ENCODE measurements at regions not wholly inside any gene's neighbourhood (a gene's known extent, or its start where the extent isn't known, plus 50 kb on each side); places are given as distances from the start of the nearest gene placed in this dataset.

- ChIA-PET CTCF (no interaction called here), POLR2A (no interaction called here)
- H3K9me3 ChIP-seq (ENCODE audit: control extremely low read depth in 1 of 5, control insufficient read depth in 4 of 5, insufficient read depth in 2 of 5, low read depth in 1 of 5, low read length in 4 of 5), result no peaks in the 10 kb centered on the region
- H3K27ac ChIP-seq (ENCODE audit: insufficient read depth in 1 of 2, low read depth in 1 of 2, low read length in 2 of 2, poor library complexity in 1 of 2, severe bottlenecking in 2 of 2), result no peak overlapping the region
- H3K36me3 ChIP-seq (ENCODE audit: control insufficient read depth in 4 of 4, insufficient read depth in 4 of 4, low read length in 3 of 4), result no peaks in the 10 kb centered on the region
- H3K4me1 ChIP-seq (ENCODE audit: control extremely low read depth in 1 of 4, control insufficient read depth in 4 of 4, insufficient read depth in 4 of 4, low read length in 3 of 4), result no peaks in the 10 kb centered on the region
- no peak for DNase-seq
- WGBS (ENCODE audit: insufficient coverage), result no CpG with 5 or more reads among the region's 1 CpG
- H3K4me3 ChIP-seq (ENCODE audit: control insufficient read depth in 1 of 7, extremely low read depth in 1 of 7, insufficient read depth in 4 of 7, low read depth in 2 of 7, low read length in 6 of 7), result no peak overlapping the region
- no peaks in the 10 kb centered on the region for H3K27me3 ChIP-seq (replicated peaks in 2 of 5; ENCODE audit: control insufficient read depth in 4 of 5, insufficient read depth in 5 of 5, low read length in 4 of 5)
Observed at GRCh38 chr2:139360654-139361053, 580.5 kb upstream of the NXPH2 start.

DNA sequence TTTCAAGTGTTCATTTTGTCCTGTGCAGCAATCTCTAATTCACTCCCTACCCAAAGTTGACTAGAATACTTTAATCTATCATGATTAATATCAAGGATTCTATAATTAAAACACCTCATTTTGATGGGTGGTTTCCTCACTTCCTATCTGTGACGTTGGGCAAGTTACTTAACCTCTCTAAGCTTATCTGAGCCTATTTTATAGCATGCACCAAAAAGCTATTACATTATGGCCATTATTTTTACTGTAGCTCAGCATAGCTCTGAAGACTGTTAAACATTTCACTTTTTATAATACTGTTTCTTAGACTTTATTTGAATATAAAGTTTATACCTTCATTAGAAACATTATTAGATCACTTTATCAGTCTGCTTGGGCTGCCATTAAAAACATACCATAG, 579.6 kb upstream of the NXPH2 start:
- Histone ChIP-seq H3K27me3 (replicated peaks in 2 of 5; ENCODE audit: control insufficient read depth in 4 of 5, insufficient read depth in 5 of 5, low read length in 4 of 5) (no peaks in the 10 kb centered on the region), H3K9me3 (ENCODE audit: control extremely low read depth in 1 of 5, control insufficient read depth in 4 of 5, insufficient read depth in 2 of 5, low read depth in 1 of 5, low read length in 4 of 5) (no peaks in the 10 kb centered on the region), H3K36me3 (ENCODE audit: control insufficient read depth in 4 of 4, insufficient read depth in 4 of 4, low read length in 3 of 4) (no peaks in the 10 kb centered on the region), H3K27ac (ENCODE audit: insufficient read depth in 1 of 2, low read depth in 1 of 2, low read length in 2 of 2, poor library complexity in 1 of 2, severe bottlenecking in 2 of 2) (no peak overlapping the region), H3K4me1 (ENCODE audit: control extremely low read depth in 1 of 4, control insufficient read depth in 4 of 4, insufficient read depth in 4 of 4, low read length in 3 of 4) (no peaks in the 10 kb centered on the region), H3K4me3 (ENCODE audit: control insufficient read depth in 1 of 7, extremely low read depth in 1 of 7, insufficient read depth in 4 of 7, low read depth in 2 of 7, low read length in 6 of 7) (no peak overlapping the region)
- no peak for DNase-seq
- ChIA-PET POLR2A (no interaction called here), CTCF (no interaction called here)
- 20% methylated on average over 1 of the region's 1 CpG for WGBS (ENCODE audit: insufficient coverage)

DNA sequence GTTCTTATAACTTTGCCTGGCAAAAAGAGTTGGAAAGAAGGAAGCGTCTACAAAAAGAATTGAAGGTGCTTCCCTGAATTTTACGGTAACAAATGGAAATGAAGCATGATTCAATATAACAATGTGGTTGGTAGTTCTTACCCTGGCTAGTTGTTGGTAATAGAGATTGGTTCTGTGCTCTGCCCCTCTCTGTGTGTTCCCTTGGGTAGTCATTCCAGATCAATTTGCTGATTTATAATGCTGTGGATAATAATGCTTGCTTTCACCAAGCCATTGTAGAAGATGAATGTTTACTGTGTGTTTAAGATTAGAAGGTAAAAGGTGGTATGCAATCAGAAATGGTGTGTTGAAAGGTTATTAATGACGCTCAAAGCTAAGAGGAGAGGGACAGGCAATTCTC, 577.8 kb upstream of the NXPH2 start:
- POLR2A ChIA-PET, result no interaction called here

DNA sequence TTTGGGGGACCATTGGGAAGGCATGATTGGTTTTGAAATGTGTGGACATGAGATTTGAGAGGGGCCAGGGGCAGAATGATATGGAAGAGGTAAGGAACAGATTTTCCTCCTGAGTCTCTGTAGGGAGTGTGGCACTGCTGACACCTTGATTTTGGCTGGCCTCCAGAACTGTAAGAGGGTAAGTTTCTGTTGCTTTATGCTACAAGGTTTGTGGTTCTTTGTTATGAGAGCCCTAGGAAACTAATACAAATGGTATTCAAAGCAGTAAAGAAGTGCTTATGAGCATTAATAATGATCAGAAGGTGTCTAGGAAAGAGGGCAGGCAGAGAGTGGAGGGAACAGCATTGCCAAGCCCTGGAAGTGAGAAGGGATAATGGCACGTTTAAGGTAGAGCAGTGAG, 574.3 kb upstream of the NXPH2 start:
- no peak overlapping the region for H3K27ac ChIP-seq (ENCODE audit: insufficient read depth in 1 of 2, low read depth in 1 of 2, low read length in 2 of 2, poor library complexity in 1 of 2, severe bottlenecking in 2 of 2)
- H3K4me3 ChIP-seq (ENCODE audit: control insufficient read depth in 1 of 7, extremely low read depth in 1 of 7, insufficient read depth in 4 of 7, low read depth in 2 of 7, low read length in 6 of 7), result no peak overlapping the region
- no CpG with 5 or more reads among the region's 1 CpG for WGBS (ENCODE audit: insufficient coverage)
- H3K4me1 ChIP-seq (ENCODE audit: control extremely low read depth in 1 of 4, control insufficient read depth in 4 of 4, insufficient read depth in 4 of 4, low read length in 3 of 4), result no peaks in the 10 kb centered on the region
- H3K27me3 ChIP-seq (replicated peaks in 2 of 5; ENCODE audit: control insufficient read depth in 4 of 5, insufficient read depth in 5 of 5, low read length in 4 of 5), result no peaks in the 10 kb centered on the region
- CTCF ChIA-PET, result no interaction called here
- peaks cover 0 to 6% (median 0%) of the 10 kb centered on the region in 5 experiments for H3K9me3 ChIP-seq (ENCODE audit: control extremely low read depth in 1 of 5, control insufficient read depth in 4 of 5, insufficient read depth in 2 of 5, low read depth in 1 of 5, low read length in 4 of 5)
- H3K36me3 ChIP-seq (ENCODE audit: control insufficient read depth in 4 of 4, insufficient read depth in 4 of 4, low read length in 3 of 4), result no peaks in the 10 kb centered on the region
- no peak for DNase-seq
- POLR2A ChIA-PET, result no interaction called here

More for the DNA sequence above, 577.8 kb upstream of the NXPH2 start:
- no peaks in the 10 kb centered on the region for H3K4me1 ChIP-seq (ENCODE audit: control extremely low read depth in 1 of 4, control insufficient read depth in 4 of 4, insufficient read depth in 4 of 4, low read length in 3 of 4)
- H3K27me3 ChIP-seq (replicated peaks in 2 of 5; ENCODE audit: control insufficient read depth in 4 of 5, insufficient read depth in 5 of 5, low read length in 4 of 5), result no peaks in the 10 kb centered on the region
- H3K9me3 ChIP-seq (ENCODE audit: control extremely low read depth in 1 of 5, control insufficient read depth in 4 of 5, insufficient read depth in 2 of 5, low read depth in 1 of 5, low read length in 4 of 5), result peaks cover 0 to 3% (median 0%) of the 10 kb centered on the region in 5 experiments
- H3K36me3 ChIP-seq (ENCODE audit: control insufficient read depth in 4 of 4, insufficient read depth in 4 of 4, low read length in 3 of 4), result no peaks in the 10 kb centered on the region
- CTCF ChIA-PET, result no interaction called here
- DNase-seq, result no peak
- no peak overlapping the region for H3K4me3 ChIP-seq (ENCODE audit: control insufficient read depth in 1 of 7, extremely low read depth in 1 of 7, insufficient read depth in 4 of 7, low read depth in 2 of 7, low read length in 6 of 7)
- H3K27ac ChIP-seq (ENCODE audit: insufficient read depth in 1 of 2, low read depth in 1 of 2, low read length in 2 of 2, poor library complexity in 1 of 2, severe bottlenecking in 2 of 2), result no peak overlapping the region
- 100% methylated on average over 2 of the region's 3 CpGs for WGBS (ENCODE audit: insufficient coverage)

DNA sequence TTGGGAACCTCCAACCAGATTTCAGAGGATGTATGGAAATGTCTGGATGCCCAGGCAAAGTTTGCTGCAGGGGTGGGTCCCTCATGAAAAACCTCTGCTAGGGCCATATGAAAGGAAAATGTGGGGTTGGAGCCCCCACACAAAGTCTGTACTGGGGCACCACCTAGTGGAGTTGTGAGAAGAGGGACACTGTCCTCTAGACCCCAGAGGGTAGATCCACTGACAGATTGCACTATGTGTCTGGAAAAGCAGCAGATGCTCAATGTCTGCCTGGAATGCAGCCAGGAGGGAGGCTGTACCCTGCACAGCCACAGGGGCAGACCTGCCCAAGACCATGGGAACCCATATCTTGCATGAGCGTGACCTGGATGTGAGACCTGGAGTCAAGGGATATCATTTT, 573.7 kb upstream of the NXPH2 start:
- Histone ChIP-seq H3K9me3 (ENCODE audit: control extremely low read depth in 1 of 5, control insufficient read depth in 4 of 5, insufficient read depth in 2 of 5, low read depth in 1 of 5, low read length in 4 of 5) (peaks cover 0 to 6% (median 0%) of the 10 kb centered on the region in 5 experiments), H3K27ac (ENCODE audit: insufficient read depth in 1 of 2, low read depth in 1 of 2, low read length in 2 of 2, poor library complexity in 1 of 2, severe bottlenecking in 2 of 2) (no peak overlapping the region), H3K27me3 (replicated peaks in 2 of 5; ENCODE audit: control insufficient read depth in 4 of 5, insufficient read depth in 5 of 5, low read length in 4 of 5) (no peaks in the 10 kb centered on the region), H3K4me3 (ENCODE audit: control insufficient read depth in 1 of 7, extremely low read depth in 1 of 7, insufficient read depth in 4 of 7, low read depth in 2 of 7, low read length in 6 of 7) (no peak overlapping the region), H3K4me1 (ENCODE audit: control extremely low read depth in 1 of 4, control insufficient read depth in 4 of 4, insufficient read depth in 4 of 4, low read length in 3 of 4) (no peaks in the 10 kb centered on the region), H3K36me3 (ENCODE audit: control insufficient read depth in 4 of 4, insufficient read depth in 4 of 4, low read length in 3 of 4) (no peaks in the 10 kb centered on the region)
- WGBS (ENCODE audit: insufficient coverage), result 100% methylated on average over 1 of the region's 1 CpG
- ChIA-PET POLR2A (no interaction called here), CTCF (no interaction called here)
- no peak for DNase-seq

GRCh38 chr2:139317259-139317658, 537.1 kb upstream of the NXPH2 start:
- Histone ChIP-seq H3K36me3 (ENCODE audit: control insufficient read depth in 4 of 4, insufficient read depth in 4 of 4, low read length in 3 of 4) (no peaks in the 10 kb centered on the region), H3K4me1 (ENCODE audit: control extremely low read depth in 1 of 4, control insufficient read depth in 4 of 4, insufficient read depth in 4 of 4, low read length in 3 of 4) (no peaks in the 10 kb centered on the region), H3K27me3 (replicated peaks in 2 of 5; ENCODE audit: control insufficient read depth in 4 of 5, insufficient read depth in 5 of 5, low read length in 4 of 5) (no peaks in the 10 kb centered on the region), H3K4me3 (ENCODE audit: control insufficient read depth in 1 of 7, extremely low read depth in 1 of 7, insufficient read depth in 4 of 7, low read depth in 2 of 7, low read length in 6 of 7) (no peak overlapping the region), H3K27ac (ENCODE audit: insufficient read depth in 1 of 2, low read depth in 1 of 2, low read length in 2 of 2, poor library complexity in 1 of 2, severe bottlenecking in 2 of 2) (no peak overlapping the region), H3K9me3 (ENCODE audit: control extremely low read depth in 1 of 5, control insufficient read depth in 4 of 5, insufficient read depth in 2 of 5, low read depth in 1 of 5, low read length in 4 of 5) (no peaks in the 10 kb centered on the region)
- no CpG with 5 or more reads among the region's 1 CpG for WGBS (ENCODE audit: insufficient coverage)
- ChIA-PET CTCF (no interaction called here), POLR2A (no interaction called here)
- DNase-seq, result no peak

- no peaks in the 10 kb centered on the region for H3K36me3 ChIP-seq (ENCODE audit: control insufficient read depth in 4 of 4, insufficient read depth in 4 of 4, low read length in 3 of 4)
- H3K4me3 ChIP-seq (ENCODE audit: control insufficient read depth in 1 of 7, extremely low read depth in 1 of 7, insufficient read depth in 4 of 7, low read depth in 2 of 7, low read length in 6 of 7), result no peak overlapping the region
- H3K9me3 ChIP-seq (ENCODE audit: control extremely low read depth in 1 of 5, control insufficient read depth in 4 of 5, insufficient read depth in 2 of 5, low read depth in 1 of 5, low read length in 4 of 5), result no peaks in the 10 kb centered on the region
- H3K27me3 ChIP-seq (replicated peaks in 2 of 5; ENCODE audit: control insufficient read depth in 4 of 5, insufficient read depth in 5 of 5, low read length in 4 of 5), result no peaks in the 10 kb centered on the region
- CTCF ChIA-PET, result interaction anchor here (0.9 kb wide), 1 partner anchor 12 kb away, joined by 3 read pairs; no protein-coding TSS in a partner anchor
- H3K27ac ChIP-seq (ENCODE audit: insufficient read depth in 1 of 2, low read depth in 1 of 2, low read length in 2 of 2, poor library complexity in 1 of 2, severe bottlenecking in 2 of 2), result no peak overlapping the region
- POLR2A ChIA-PET, result interaction anchor here (0.5 kb wide), 1 partner anchor 16 kb away, joined by 3 read pairs; no protein-coding TSS in a partner anchor
- WGBS (ENCODE audit: insufficient coverage), result 100% methylated on average over 1 of the region's 1 CpG
- no peak for DNase-seq
- no peaks in the 10 kb centered on the region for H3K4me1 ChIP-seq (ENCODE audit: control extremely low read depth in 1 of 4, control insufficient read depth in 4 of 4, insufficient read depth in 4 of 4, low read length in 3 of 4)
Observed at GRCh38 chr2:139314059-139314458, 533.9 kb upstream of the NXPH2 start.
